ENCODE measurements at regions not wholly inside any gene's neighbourhood (a gene's known extent, or its start where the extent isn't known, plus 50 kb on each side); places are given as distances from the start of the nearest gene placed in this dataset.

DNA sequence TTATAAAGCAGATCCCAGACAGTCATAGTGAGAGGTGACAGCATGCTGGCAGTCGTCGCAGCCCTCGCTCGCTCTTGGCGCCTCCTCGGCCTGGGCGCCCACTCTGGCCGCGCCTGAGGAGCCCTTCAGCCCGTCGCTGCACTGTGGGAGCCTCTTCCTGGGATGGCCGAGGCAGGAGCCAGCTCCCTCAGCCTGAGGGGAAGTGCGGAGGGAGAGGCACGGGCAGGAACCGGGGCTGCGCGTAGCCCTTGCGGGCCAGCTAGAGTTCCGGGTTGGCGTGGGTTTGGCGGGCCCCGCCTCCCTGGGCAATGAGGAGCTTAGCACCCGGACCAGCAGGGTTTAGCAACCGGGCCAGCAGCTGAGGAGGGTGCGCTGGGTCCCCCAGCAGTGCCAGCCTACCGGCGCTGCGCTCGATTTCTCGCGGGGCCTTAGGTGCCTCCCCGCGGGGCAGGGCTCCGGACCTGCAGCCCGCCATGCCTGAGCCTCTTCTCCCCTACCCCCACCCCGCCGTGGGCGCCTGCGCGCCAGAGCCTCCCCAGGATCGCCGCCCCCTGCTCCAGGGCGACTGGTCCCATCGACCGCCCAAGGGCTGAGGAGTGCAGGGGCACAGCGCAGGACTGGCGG is 451.2 kb upstream of the DCN start:
- POLR2A ChIA-PET (ENCODE audit: unreplicated experiment), result no interaction called here
- no TSS peak for BruUV-seq (replicated peaks)
- no peak for ATAC-seq

DNA sequence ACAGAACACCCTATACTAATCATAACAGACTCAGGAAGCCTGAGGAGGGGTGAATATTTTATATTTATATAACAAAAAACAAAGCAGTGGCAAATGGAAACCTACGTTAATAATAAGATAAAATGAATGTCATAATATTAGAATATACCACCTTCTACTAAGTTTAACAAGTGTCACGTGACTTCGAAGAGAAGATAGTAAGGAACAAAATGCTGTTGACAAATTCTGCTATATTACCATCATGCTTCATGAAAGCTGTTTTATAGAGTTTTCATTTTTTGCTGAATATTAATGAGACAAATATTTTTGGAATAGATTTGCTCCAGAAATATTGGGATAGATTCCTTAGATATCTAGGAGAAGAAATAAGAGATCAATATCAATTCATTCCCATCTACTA is 450.6 kb upstream of the DCN start:
- ATAC-seq, result no peak
- H3K36me3 ChIP-seq (ENCODE audit: low read depth, low read length), result no peaks in the 10 kb centered on the region
- CTCF ChIA-PET, result no interaction called here
- TF ChIP-seq EZH2phosphoT487 (IDR thresholded peaks at IDR 0.05; ENCODE audit: borderline replicate concordance, low read length), result no peak
- TF ChIP-seq, protein P1, sequence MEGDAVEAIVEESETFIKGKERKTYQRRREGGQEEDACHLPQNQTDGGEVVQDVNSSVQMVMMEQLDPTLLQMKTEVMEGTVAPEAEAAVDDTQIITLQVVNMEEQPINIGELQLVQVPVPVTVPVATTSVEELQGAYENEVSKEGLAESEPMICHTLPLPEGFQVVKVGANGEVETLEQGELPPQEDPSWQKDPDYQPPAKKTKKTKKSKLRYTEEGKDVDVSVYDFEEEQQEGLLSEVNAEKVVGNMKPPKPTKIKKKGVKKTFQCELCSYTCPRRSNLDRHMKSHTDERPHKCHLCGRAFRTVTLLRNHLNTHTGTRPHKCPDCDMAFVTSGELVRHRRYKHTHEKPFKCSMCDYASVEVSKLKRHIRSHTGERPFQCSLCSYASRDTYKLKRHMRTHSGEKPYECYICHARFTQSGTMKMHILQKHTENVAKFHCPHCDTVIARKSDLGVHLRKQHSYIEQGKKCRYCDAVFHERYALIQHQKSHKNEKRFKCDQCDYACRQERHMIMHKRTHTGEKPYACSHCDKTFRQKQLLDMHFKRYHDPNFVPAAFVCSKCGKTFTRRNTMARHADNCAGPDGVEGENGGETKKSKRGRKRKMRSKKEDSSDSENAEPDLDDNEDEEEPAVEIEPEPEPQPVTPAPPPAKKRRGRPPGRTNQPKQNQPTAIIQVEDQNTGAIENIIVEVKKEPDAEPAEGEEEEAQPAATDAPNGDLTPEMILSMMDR (conservative IDR thresholded peaks at IDR 0.05; ENCODE audit: low read depth, low read length), result no peak
- no peak for TF ChIP-seq EZH2 (IDR thresholded peaks at IDR 0.05; ENCODE audit: low read length, unreplicated experiment)
- no peak overlapping the region for H3K4me3 ChIP-seq (ENCODE audit: low read length)
- no peaks in the 10 kb centered on the region for H3K79me2 ChIP-seq (ENCODE audit: low read length)
- H3K27ac ChIP-seq (ENCODE audit: low read length), result no peak overlapping the region
- POLR2A ChIA-PET (ENCODE audit: unreplicated experiment), result no interaction called here
- H3K4me1 ChIP-seq (ENCODE audit: insufficient read depth, low read length), result peaks cover 3% of the 10 kb centered on the region; the same call in 1 of the 2 replicates
- no peak for DNase-seq
- no peak overlapping the region for H2AFZ ChIP-seq (ENCODE audit: low read length)
- H3K9me3 ChIP-seq (ENCODE audit: low read length), result no peaks in the 10 kb centered on the region
- no peak overlapping the region for H3K4me2 ChIP-seq (ENCODE audit: low read length)
- no peaks in the 10 kb centered on the region for H3F3A ChIP-seq (ENCODE audit: low read length, unreplicated experiment)
- intact Hi-C loops (cut with micrococcal nuclease), result no loop called here
- no TSS peak for BruUV-seq (replicated peaks)
- H4K20me1 ChIP-seq (ENCODE audit: low read length), result no peaks in the 10 kb centered on the region
- H3K9ac ChIP-seq (ENCODE audit: low read length), result no peak overlapping the region
- no peaks in the 10 kb centered on the region for H3K27me3 ChIP-seq (ENCODE audit: low read length)
- no peaks in the 10 kb centered on the region for H3K9me2 ChIP-seq (replicated peaks; ENCODE audit: low read length)

More for the DNA sequence above, 451.2 kb upstream of the DCN start:
- Histone ChIP-seq H3K4me3 (ENCODE audit: low read length) (no peak overlapping the region), H3K4me2 (ENCODE audit: low read length) (no peak overlapping the region), H3K4me1 (ENCODE audit: insufficient read depth, low read length) (peaks cover 3% of the 10 kb centered on the region; the same call in 1 of the 2 replicates), H3K9ac (ENCODE audit: low read length) (no peak overlapping the region), H3K36me3 (ENCODE audit: low read depth, low read length) (no peaks in the 10 kb centered on the region), H3K79me2 (ENCODE audit: low read length) (no peaks in the 10 kb centered on the region), H3K27ac (ENCODE audit: low read length) (no peak overlapping the region), H4K20me1 (ENCODE audit: low read length) (no peaks in the 10 kb centered on the region), H3F3A (ENCODE audit: low read length, unreplicated experiment) (no peaks in the 10 kb centered on the region), H3K9me2 (replicated peaks; ENCODE audit: low read length) (no peaks in the 10 kb centered on the region), H3K27me3 (ENCODE audit: low read length) (no peaks in the 10 kb centered on the region), H3K9me3 (ENCODE audit: low read length) (no peaks in the 10 kb centered on the region), H2AFZ (ENCODE audit: low read length) (no peak overlapping the region)
- TF ChIP-seq EZH2 (IDR thresholded peaks at IDR 0.05; ENCODE audit: low read length, unreplicated experiment), result no peak
- no peak for TF ChIP-seq EZH2phosphoT487 (IDR thresholded peaks at IDR 0.05; ENCODE audit: borderline replicate concordance, low read length)
- TF ChIP-seq, protein P1 (conservative IDR thresholded peaks at IDR 0.05; ENCODE audit: low read depth, low read length), result no peak
- DNase-seq, result no peak
- intact Hi-C loops (cut with micrococcal nuclease), result no loop called here
- CTCF ChIA-PET, result no interaction called here

DNA sequence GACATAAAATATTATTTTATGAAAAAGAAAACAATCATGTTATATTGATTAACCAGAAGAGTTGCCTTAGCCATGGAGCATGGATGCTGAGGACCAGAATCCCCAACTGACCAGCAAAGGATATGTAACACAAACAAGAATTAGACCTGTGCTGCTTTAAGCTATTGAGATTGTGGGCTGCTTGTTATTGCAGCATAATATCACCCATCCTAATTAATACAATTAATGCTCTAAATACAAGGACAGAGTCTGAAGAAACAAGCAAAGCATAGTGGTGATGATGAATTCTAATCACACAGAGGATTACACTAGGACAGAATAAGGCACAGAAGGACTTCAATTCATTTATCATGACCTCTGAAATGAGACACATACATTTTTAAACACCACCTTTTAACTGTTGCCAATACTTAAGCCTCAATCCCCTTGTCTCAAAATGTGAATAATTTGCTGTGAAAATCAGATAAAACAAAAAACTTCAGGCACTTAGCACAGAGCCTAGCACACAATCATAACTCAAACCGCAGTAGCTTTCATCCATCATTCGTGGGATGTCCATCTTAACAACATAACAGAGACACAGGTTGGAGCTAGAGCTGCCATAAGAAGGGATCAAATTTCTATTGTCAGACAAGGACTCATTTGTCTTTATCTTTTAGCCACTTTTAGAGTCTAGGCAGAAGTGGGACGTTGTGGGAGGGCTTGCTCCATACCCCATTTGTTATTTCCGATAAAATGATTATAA is 449.6 kb upstream of the DCN start:
- no peak overlapping the region for H3K4me3 ChIP-seq (ENCODE audit: low read length)
- H3K79me2 ChIP-seq (ENCODE audit: low read length), result no peaks in the 10 kb centered on the region
- H3K27ac ChIP-seq (ENCODE audit: low read length), result no peak overlapping the region
- H3K4me1 ChIP-seq (ENCODE audit: insufficient read depth, low read length), result peaks cover under 1% of the 10 kb centered on the region; the same call in 1 of the 2 replicates
- H3K9me2 ChIP-seq (replicated peaks; ENCODE audit: low read length), result no peaks in the 10 kb centered on the region
- DNase-seq, result no peak
- ChIA-PET POLR2A (ENCODE audit: unreplicated experiment) (no interaction called here), CTCF (no interaction called here)
- no peaks in the 10 kb centered on the region for H4K20me1 ChIP-seq (ENCODE audit: low read length)
- H3K9me3 ChIP-seq (ENCODE audit: low read length), result no peaks in the 10 kb centered on the region
- BruUV-seq (replicated peaks), result no TSS peak
- TF ChIP-seq EZH2phosphoT487 (IDR thresholded peaks at IDR 0.05; ENCODE audit: borderline replicate concordance, low read length) (no peak), EZH2 (IDR thresholded peaks at IDR 0.05; ENCODE audit: low read length, unreplicated experiment) (no peak)
- TF ChIP-seq, protein P1 (conservative IDR thresholded peaks at IDR 0.05; ENCODE audit: low read depth, low read length), result no peak
- no peak overlapping the region for H3K9ac ChIP-seq (ENCODE audit: low read length)
- H2AFZ ChIP-seq (ENCODE audit: low read length), result no peak overlapping the region
- H3F3A ChIP-seq (ENCODE audit: low read length, unreplicated experiment), result no peaks in the 10 kb centered on the region
- H3K36me3 ChIP-seq (ENCODE audit: low read depth, low read length), result no peaks in the 10 kb centered on the region
- ATAC-seq, result no peak
- intact Hi-C loops (cut with micrococcal nuclease), result no loop called here
- H3K27me3 ChIP-seq (ENCODE audit: low read length), result no peaks in the 10 kb centered on the region
- no peak overlapping the region for H3K4me2 ChIP-seq (ENCODE audit: low read length)

All from PC-3 (cell line).